MM.1S (cell line): ENCODE measurements at regions not wholly inside any gene's neighbourhood (a gene's known extent, or its start where the extent isn't known, plus 50 kb on each side); places are given as distances from the start of the nearest gene placed in this dataset.

Source experiments
- EZH2 ChIP-seq: fragments of 300-600 bp; sonication (generic); optimal IDR thresholded peaks from 2 replicates; pipeline ENCODE3; 2017; ENCODE audit warnings: low read depth, mild to moderate bottlenecking, antibody characterized with exemption, low read length, mixed read lengths
- TF ChIP-seq, protein P1 (sequence below): fragments of 300-600 bp; sonication (generic); IDR thresholded peaks from 2 replicates; pipeline ENCODE4 v1.5.1; 2016; ENCODE audit warnings: antibody characterized with exemption, low read length, mixed read lengths

- TF ChIP-seq, protein P1, sequence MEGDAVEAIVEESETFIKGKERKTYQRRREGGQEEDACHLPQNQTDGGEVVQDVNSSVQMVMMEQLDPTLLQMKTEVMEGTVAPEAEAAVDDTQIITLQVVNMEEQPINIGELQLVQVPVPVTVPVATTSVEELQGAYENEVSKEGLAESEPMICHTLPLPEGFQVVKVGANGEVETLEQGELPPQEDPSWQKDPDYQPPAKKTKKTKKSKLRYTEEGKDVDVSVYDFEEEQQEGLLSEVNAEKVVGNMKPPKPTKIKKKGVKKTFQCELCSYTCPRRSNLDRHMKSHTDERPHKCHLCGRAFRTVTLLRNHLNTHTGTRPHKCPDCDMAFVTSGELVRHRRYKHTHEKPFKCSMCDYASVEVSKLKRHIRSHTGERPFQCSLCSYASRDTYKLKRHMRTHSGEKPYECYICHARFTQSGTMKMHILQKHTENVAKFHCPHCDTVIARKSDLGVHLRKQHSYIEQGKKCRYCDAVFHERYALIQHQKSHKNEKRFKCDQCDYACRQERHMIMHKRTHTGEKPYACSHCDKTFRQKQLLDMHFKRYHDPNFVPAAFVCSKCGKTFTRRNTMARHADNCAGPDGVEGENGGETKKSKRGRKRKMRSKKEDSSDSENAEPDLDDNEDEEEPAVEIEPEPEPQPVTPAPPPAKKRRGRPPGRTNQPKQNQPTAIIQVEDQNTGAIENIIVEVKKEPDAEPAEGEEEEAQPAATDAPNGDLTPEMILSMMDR: no peak
- no peak for TF ChIP-seq EZH2
These were observed 66.0 kb upstream of the SYNDIG1 start for GRCh38 chr20:24403406-24403805.
